GM12873 (cell line): ENCODE measurements at regions not wholly inside any gene's neighbourhood (a gene's known extent, or its start where the extent isn't known, plus 50 kb on each side); places are given as distances from the start of the nearest gene placed in this dataset.

Source experiments
- CTCF ChIP-seq: IDR thresholded peaks from 2 replicates; pipeline ENCODE4 v1.5.1; 2012; ENCODE audit warnings: low read depth, mild to moderate bottlenecking, moderate library complexity, low read length, control low read depth; ENCODE audit not compliant: insufficient read depth; ENCODE audit errors: missing control alignments

GRCh38 chr10:29925771-29926692 lies 133.4 kb downstream of the JCAD start:
- no peak for TF ChIP-seq CTCF

GRCh38 chr10:29924436-29924835 lies 134.9 kb downstream of the JCAD start:
- no peak for TF ChIP-seq CTCF

- TF ChIP-seq CTCF = no peak
These were observed 135.9 kb downstream of the JCAD start for GRCh38 chr10:29923416-29923965.

- no peak for TF ChIP-seq CTCF
These were observed 136.5 kb downstream of the JCAD start for GRCh38 chr10:29922892-29923291.

- no peak for TF ChIP-seq CTCF
These were observed 137.2 kb downstream of the JCAD start for GRCh38 chr10:29922226-29922625.

- no peak for TF ChIP-seq CTCF
These were observed 138.3 kb downstream of the JCAD start for GRCh38 chr10:29921071-29921446.

GRCh38 chr10:29920408-29921070 lies 138.8 kb downstream of the JCAD start:
- no peak for TF ChIP-seq CTCF
